WTC11 (cell line): ENCODE measurements at regions not wholly inside any gene's neighbourhood (a gene's known extent, or its start where the extent isn't known, plus 50 kb on each side); places are given as distances from the start of the nearest gene placed in this dataset.

Source experiments
- ATAC-seq: fragments of 200-7000 bp; cut with Tn5 transposase; 2 replicates; pipeline ENCODE4 v1.10.0; 2021; ENCODE audit warnings: mild to moderate bottlenecking, moderate library complexity
- CTCF ChIA-PET: fragments of 300-600 bp; sonication (Branson Sonifier 250); formaldehyde crosslinking; loops from one replicate; lab custom pipeline; 2021; ENCODE audit warnings: antibody characterized with exemption; lab: Charles Lee
- POLR2A ChIA-PET: fragments of 350-600 bp; sonication (Branson Sonifier 250); formaldehyde crosslinking; loops from one replicate; lab custom pipeline; 2021; ENCODE audit warnings: antibody characterized with exemption; lab: Charles Lee
- DNase-seq: peaks from one replicate; pipeline ENCODE4 v3.0.0; 2021; ENCODE audit warnings: low spot score
- H3K27ac Mint-ChIP-seq: 2 replicates; pipeline ENCODE4 v1.8.0; 2021; ENCODE audit warnings: mixed read lengths
- H3K27me3 Mint-ChIP-seq: 2 replicates; pipeline ENCODE4 v1.8.0; 2021; ENCODE audit warnings: low read depth, mild to moderate bottlenecking, moderate library complexity, mixed read lengths
- H3K36me3 Mint-ChIP-seq: 2 replicates; pipeline ENCODE4 v1.8.0; 2021; ENCODE audit warnings: mixed read lengths
- H3K4me1 Mint-ChIP-seq: 2 replicates; pipeline ENCODE4 v1.8.0; 2022; ENCODE audit warnings: mixed read lengths
- H3K4me3 Mint-ChIP-seq: 2 replicates; pipeline ENCODE4 v1.8.0; 2021; ENCODE audit warnings: mild to moderate bottlenecking, moderate library complexity, mixed read lengths
- H3K9me3 Mint-ChIP-seq: 2 replicates; pipeline ENCODE4 v1.8.0; 2021; ENCODE audit warnings: mixed read lengths
- CBFB ChIP-seq: sonication (generic); formaldehyde crosslinking; IDR thresholded peaks from 2 replicates; pipeline ENCODE4 v1.8.1; 2022; ENCODE audit warnings: mild to moderate bottlenecking, low read depth, missing genetic modification reagents
- HMGA2 ChIP-seq: fragments of 250-450 bp; sonication (Bioruptor Pico); IDR thresholded peaks from 2 replicates; pipeline ENCODE4 v1.4.0; 2021; ENCODE audit warnings: mild to moderate bottlenecking, moderate library complexity
- NFATC4 ChIP-seq: fragments of 250-450 bp; sonication (Bioruptor Pico); IDR thresholded peaks from 2 replicates; pipeline ENCODE4 v1.9.0; 2021; ENCODE audit warnings: mild to moderate bottlenecking
- NFE2L1 ChIP-seq: sonication (generic); formaldehyde crosslinking; IDR thresholded peaks from 2 replicates; pipeline ENCODE4 v1.8.1; 2023; ENCODE audit warnings: missing genetic modification reagents
- NFYB ChIP-seq: sonication (generic); formaldehyde crosslinking; conservative IDR thresholded peaks from 2 replicates; pipeline ENCODE4 v1.8.0; 2022; ENCODE audit warnings: low read depth, missing genetic modification reagents
- SP1 ChIP-seq: sonication (generic); formaldehyde crosslinking; conservative IDR thresholded peaks from 2 replicates; pipeline ENCODE4 v1.8.1; 2022; ENCODE audit warnings: missing genetic modification reagents
- ZBTB21 ChIP-seq: sonication (generic); formaldehyde crosslinking; IDR thresholded peaks from 2 replicates; pipeline ENCODE4 v1.8.1; 2023; ENCODE audit warnings: mild to moderate bottlenecking, missing genetic modification reagents, borderline replicate concordance
- ZNF138 ChIP-seq: sonication (generic); formaldehyde crosslinking; conservative IDR thresholded peaks from 2 replicates; pipeline ENCODE4 v1.8.1; 2022; ENCODE audit warnings: mild to moderate bottlenecking, moderate library complexity, missing genetic modification reagents
- ZNF219 ChIP-seq: sonication (generic); formaldehyde crosslinking; IDR thresholded peaks from 2 replicates; pipeline ENCODE4 v1.8.0; 2023; ENCODE audit warnings: missing genetic modification reagents, mild to moderate bottlenecking, borderline replicate concordance
- ZNF317 ChIP-seq: sonication (generic); formaldehyde crosslinking; IDR thresholded peaks from 2 replicates; pipeline ENCODE4 v1.8.1; 2023; ENCODE audit warnings: low read depth, mild to moderate bottlenecking, moderate library complexity, missing genetic modification reagents, borderline replicate concordance
- ZNF416 ChIP-seq: fragments of 250-450 bp; sonication (Bioruptor Pico); IDR thresholded peaks from 2 replicates; pipeline ENCODE4 v1.9.0; 2021; ENCODE audit warnings: mild to moderate bottlenecking, inconsistent platforms
- TF ChIP-seq, protein P1 (sequence below): sonication (generic); formaldehyde crosslinking; IDR thresholded peaks from 2 replicates; pipeline ENCODE4 v1.8.0; 2023; ENCODE audit warnings: missing genetic modification reagents, mild to moderate bottlenecking, borderline replicate concordance
- TF ChIP-seq, protein P2 (sequence below): sonication (generic); formaldehyde crosslinking; IDR thresholded peaks from 2 replicates; pipeline ENCODE4 v1.8.1; 2022; ENCODE audit warnings: mild to moderate bottlenecking, moderate library complexity, missing genetic modification reagents
- TF ChIP-seq, protein P3 (sequence below): sonication (generic); formaldehyde crosslinking; conservative IDR thresholded peaks from 2 replicates; pipeline ENCODE4 v1.8.1; 2023; ENCODE audit warnings: mild to moderate bottlenecking, low read depth, missing genetic modification reagents, moderate library complexity
- TF ChIP-seq, protein P4 (sequence below): sonication (generic); formaldehyde crosslinking; IDR thresholded peaks from 2 replicates; pipeline ENCODE4 v1.8.0; 2023; ENCODE audit warnings: missing genetic modification reagents
- TF ChIP-seq, protein P5 (sequence below): fragments of 250-450 bp; sonication (Bioruptor Pico); IDR thresholded peaks from 2 replicates; pipeline ENCODE4 v1.9.0; 2021; ENCODE audit warnings: moderate library complexity, mild to moderate bottlenecking, inconsistent platforms, borderline replicate concordance
- TF ChIP-seq, protein P6 (sequence below): sonication (generic); formaldehyde crosslinking; IDR thresholded peaks from 2 replicates; pipeline ENCODE4 v1.8.1; 2022; ENCODE audit warnings: missing genetic modification reagents, borderline replicate concordance
- TF ChIP-seq, protein P7 (sequence below): sonication (generic); formaldehyde crosslinking; IDR thresholded peaks from 2 replicates; pipeline ENCODE4 v1.8.0; 2023; ENCODE audit warnings: mild to moderate bottlenecking, missing genetic modification reagents

DNA sequence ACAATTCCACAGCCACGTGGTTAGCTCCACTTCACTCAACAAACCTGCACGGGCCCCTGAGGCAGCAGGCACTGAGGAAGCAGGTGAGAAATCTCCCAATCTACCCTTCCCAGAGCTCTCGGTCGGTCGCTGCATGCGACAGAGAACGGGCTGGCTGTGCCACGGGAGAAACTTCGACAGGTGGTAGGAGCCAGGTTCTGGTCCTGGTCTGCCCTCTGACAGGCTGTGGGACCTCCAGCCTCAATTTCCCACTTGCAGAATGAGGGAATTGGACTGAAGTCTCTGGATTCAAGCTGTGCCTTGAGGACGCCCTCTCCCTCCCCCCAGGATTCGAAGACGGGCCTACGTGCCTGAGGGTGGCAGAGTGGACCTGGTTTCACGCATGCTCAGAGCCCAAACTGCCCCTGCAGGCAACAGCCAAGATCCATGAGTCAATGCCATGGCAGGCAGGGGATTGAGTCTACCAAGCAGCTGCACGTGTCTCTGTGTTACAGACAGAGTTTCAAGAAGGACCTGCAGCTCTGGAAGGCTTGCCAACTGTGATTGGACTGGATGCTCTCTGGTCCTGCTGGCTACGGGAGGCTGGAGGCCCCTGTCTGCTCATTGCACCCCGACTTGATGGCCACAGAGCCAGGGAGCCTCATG is 215.0 kb downstream of the USP6NL start (continued):
- TF ChIP-seq, protein P1, sequence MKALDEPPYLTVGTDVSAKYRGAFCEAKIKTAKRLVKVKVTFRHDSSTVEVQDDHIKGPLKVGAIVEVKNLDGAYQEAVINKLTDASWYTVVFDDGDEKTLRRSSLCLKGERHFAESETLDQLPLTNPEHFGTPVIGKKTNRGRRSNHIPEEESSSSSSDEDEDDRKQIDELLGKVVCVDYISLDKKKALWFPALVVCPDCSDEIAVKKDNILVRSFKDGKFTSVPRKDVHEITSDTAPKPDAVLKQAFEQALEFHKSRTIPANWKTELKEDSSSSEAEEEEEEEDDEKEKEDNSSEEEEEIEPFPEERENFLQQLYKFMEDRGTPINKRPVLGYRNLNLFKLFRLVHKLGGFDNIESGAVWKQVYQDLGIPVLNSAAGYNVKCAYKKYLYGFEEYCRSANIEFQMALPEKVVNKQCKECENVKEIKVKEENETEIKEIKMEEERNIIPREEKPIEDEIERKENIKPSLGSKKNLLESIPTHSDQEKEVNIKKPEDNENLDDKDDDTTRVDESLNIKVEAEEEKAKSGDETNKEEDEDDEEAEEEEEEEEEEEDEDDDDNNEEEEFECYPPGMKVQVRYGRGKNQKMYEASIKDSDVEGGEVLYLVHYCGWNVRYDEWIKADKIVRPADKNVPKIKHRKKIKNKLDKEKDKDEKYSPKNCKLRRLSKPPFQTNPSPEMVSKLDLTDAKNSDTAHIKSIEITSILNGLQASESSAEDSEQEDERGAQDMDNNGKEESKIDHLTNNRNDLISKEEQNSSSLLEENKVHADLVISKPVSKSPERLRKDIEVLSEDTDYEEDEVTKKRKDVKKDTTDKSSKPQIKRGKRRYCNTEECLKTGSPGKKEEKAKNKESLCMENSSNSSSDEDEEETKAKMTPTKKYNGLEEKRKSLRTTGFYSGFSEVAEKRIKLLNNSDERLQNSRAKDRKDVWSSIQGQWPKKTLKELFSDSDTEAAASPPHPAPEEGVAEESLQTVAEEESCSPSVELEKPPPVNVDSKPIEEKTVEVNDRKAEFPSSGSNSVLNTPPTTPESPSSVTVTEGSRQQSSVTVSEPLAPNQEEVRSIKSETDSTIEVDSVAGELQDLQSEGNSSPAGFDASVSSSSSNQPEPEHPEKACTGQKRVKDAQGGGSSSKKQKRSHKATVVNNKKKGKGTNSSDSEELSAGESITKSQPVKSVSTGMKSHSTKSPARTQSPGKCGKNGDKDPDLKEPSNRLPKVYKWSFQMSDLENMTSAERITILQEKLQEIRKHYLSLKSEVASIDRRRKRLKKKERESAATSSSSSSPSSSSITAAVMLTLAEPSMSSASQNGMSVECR: no peak
- TF ChIP-seq HMGA2 (CRISPR knock-in tag) (no peak), CBFB (CRISPR knock-in tag) (no peak), ZNF219 (CRISPR knock-in tag) (no peak), ZNF416 (CRISPR knock-in tag) (no peak), ZNF138 (CRISPR knock-in tag) (no peak), NFE2L1 (CRISPR knock-in tag) (no peak), NFYB (no peak)
- TF ChIP-seq, protein P2, sequence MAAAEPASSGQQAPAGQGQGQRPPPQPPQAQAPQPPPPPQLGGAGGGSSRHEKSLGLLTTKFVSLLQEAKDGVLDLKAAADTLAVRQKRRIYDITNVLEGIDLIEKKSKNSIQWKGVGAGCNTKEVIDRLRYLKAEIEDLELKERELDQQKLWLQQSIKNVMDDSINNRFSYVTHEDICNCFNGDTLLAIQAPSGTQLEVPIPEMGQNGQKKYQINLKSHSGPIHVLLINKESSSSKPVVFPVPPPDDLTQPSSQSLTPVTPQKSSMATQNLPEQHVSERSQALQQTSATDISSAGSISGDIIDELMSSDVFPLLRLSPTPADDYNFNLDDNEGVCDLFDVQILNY (CRISPR knock-in tag): no peak
- TF ChIP-seq, protein P3, sequence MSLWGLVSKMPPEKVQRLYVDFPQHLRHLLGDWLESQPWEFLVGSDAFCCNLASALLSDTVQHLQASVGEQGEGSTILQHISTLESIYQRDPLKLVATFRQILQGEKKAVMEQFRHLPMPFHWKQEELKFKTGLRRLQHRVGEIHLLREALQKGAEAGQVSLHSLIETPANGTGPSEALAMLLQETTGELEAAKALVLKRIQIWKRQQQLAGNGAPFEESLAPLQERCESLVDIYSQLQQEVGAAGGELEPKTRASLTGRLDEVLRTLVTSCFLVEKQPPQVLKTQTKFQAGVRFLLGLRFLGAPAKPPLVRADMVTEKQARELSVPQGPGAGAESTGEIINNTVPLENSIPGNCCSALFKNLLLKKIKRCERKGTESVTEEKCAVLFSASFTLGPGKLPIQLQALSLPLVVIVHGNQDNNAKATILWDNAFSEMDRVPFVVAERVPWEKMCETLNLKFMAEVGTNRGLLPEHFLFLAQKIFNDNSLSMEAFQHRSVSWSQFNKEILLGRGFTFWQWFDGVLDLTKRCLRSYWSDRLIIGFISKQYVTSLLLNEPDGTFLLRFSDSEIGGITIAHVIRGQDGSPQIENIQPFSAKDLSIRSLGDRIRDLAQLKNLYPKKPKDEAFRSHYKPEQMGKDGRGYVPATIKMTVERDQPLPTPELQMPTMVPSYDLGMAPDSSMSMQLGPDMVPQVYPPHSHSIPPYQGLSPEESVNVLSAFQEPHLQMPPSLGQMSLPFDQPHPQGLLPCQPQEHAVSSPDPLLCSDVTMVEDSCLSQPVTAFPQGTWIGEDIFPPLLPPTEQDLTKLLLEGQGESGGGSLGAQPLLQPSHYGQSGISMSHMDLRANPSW: no peak
- TF ChIP-seq, protein P4, sequence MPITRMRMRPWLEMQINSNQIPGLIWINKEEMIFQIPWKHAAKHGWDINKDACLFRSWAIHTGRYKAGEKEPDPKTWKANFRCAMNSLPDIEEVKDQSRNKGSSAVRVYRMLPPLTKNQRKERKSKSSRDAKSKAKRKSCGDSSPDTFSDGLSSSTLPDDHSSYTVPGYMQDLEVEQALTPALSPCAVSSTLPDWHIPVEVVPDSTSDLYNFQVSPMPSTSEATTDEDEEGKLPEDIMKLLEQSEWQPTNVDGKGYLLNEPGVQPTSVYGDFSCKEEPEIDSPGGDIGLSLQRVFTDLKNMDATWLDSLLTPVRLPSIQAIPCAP (CRISPR knock-in tag): no peak

DNA sequence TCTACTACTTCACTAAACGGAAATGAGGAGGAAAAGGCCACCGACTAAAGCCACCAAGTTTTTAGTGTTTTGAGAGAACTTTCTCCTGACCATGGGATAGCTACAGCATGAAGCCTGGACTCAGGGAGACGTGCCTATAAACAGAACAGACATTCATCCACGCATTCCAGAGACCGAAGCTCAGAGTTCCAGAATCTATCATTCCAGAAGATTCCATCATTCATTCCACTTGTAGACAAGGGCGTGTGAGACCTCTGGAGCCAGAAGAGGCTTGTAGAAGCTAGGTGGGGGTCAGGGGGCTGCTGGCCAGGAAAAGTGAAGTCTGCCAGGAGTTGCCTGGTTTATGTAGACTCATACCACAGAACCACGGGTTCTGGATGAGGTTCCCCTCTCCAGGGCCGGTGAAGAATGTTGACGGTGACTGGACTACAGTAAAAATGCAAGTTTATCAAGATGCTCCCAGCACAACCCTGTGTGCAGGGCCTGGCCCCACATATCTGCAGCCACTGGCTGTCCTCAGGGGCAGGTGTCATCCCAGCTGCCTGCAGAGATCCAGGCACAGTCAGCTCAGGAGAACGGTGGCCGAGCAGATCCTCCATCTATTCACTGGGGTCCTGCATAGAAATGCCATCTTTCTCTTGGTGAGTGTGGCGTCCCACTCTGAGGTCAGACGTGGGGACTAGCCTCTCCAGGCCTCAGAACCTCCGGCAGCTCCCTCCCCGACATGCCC is 215.7 kb downstream of the USP6NL start:
- H3K9me3 Mint-ChIP-seq: peaks cover 5% of the 10 kb centered on the region; the same call in 1 of the 2 replicates
- TF ChIP-seq CBFB (CRISPR knock-in tag) (no peak), SP1 (CRISPR knock-in tag) (no peak), ZBTB21 (CRISPR knock-in tag) (no peak), ZNF138 (CRISPR knock-in tag) (no peak), NFATC4 (CRISPR knock-in tag) (no peak), ZNF317 (CRISPR knock-in tag) (no peak)
- TF ChIP-seq, protein P5, sequence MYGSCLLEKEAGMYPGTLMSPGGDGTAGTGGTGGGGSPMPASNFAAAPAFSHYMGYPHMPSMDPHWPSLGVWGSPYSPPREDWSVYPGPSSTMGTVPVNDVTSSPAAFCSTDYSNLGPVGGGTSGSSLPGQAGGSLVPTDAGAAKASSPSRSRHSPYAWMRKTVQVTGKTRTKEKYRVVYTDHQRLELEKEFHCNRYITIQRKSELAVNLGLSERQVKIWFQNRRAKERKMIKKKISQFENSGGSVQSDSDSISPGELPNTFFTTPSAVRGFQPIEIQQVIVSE (CRISPR knock-in tag): no peak
- TF ChIP-seq, protein P6, sequence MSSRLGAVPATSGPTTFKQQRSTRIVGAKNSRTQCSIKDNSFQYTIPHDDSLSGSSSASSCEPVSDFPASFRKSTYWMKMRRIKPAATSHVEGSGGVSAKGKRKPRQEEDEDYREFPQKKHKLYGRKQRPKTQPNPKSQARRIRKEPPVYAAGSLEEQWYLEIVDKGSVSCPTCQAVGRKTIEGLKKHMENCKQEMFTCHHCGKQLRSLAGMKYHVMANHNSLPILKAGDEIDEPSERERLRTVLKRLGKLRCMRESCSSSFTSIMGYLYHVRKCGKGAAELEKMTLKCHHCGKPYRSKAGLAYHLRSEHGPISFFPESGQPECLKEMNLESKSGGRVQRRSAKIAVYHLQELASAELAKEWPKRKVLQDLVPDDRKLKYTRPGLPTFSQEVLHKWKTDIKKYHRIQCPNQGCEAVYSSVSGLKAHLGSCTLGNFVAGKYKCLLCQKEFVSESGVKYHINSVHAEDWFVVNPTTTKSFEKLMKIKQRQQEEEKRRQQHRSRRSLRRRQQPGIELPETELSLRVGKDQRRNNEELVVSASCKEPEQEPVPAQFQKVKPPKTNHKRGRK (CRISPR knock-in tag): no peak
- TF ChIP-seq, protein P7, sequence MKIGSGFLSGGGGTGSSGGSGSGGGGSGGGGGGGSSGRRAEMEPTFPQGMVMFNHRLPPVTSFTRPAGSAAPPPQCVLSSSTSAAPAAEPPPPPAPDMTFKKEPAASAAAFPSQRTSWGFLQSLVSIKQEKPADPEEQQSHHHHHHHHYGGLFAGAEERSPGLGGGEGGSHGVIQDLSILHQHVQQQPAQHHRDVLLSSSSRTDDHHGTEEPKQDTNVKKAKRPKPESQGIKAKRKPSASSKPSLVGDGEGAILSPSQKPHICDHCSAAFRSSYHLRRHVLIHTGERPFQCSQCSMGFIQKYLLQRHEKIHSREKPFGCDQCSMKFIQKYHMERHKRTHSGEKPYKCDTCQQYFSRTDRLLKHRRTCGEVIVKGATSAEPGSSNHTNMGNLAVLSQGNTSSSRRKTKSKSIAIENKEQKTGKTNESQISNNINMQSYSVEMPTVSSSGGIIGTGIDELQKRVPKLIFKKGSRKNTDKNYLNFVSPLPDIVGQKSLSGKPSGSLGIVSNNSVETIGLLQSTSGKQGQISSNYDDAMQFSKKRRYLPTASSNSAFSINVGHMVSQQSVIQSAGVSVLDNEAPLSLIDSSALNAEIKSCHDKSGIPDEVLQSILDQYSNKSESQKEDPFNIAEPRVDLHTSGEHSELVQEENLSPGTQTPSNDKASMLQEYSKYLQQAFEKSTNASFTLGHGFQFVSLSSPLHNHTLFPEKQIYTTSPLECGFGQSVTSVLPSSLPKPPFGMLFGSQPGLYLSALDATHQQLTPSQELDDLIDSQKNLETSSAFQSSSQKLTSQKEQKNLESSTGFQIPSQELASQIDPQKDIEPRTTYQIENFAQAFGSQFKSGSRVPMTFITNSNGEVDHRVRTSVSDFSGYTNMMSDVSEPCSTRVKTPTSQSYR (CRISPR knock-in tag): no peak
- TF ChIP-seq, all 79 proteins: peak for 0
- POLR2A ChIA-PET: no interaction called here
- H3K36me3 Mint-ChIP-seq: no peaks in the 10 kb centered on the region
- ATAC-seq (no peak), DNase-seq (no peak)
- H3K4me1 Mint-ChIP-seq: no peaks in the 10 kb centered on the region
- no peaks in the 10 kb centered on the region for H3K27me3 Mint-ChIP-seq
- no peak overlapping the region for H3K4me3 Mint-ChIP-seq
- no peak overlapping the region for H3K27ac Mint-ChIP-seq
- CTCF ChIA-PET: no interaction called here
